ENCODE measurements at regions not wholly inside any gene's neighbourhood (a gene's known extent, or its start where the extent isn't known, plus 50 kb on each side); places are given as distances from the start of the nearest gene placed in this dataset.

DNA sequence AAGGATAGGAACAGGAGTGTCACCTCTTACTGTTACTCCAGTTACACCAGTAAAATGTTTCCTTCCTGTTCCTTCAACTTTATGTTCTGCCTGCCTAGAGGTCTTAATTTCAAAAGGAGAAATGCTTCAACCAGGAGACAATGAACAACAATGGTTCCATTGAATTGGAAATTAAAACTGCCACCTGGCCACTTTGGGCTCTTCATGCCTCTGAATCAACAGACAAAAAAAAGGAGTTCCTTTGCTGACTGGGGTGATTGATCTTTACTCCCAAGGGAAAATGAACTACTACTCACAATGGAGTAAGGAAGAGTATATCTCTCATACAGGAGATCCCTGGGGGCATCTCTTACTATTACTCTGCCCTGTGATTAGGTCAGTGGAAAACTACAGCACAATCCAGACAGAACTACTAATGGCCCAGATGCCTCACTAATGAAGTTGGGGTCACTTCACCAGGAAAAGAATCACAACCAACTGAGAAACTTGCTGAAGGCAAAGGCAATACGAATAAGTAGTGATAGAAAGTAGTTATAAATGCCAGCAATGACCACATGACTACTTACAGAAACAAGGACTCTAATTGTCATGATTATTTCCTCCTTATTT lies 76.6 kb upstream of the PRDX6 start:
- DNase-seq (ENCODE audit: low spot score) = no peak

DNA sequence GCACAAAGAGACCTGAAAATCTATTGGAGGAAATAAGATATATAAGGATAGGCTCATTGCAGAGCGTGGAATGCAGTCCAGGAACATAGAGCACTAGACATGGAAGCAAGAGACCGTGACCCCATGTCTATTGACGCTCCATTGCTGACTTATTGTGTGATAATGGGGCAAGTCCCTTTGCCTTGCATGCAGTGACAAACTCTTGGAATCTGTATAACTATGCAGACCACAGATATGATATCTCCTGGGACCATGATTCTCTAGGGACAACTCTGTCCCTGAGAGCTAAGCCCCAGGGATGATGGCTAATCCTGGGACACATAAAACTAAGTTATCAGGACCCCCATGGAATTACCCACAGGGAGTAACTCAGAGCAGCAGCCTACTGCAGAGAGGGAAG lies 73.1 kb upstream of the PRDX6 start:
- no peak for DNase-seq (ENCODE audit: low spot score)

DNA sequence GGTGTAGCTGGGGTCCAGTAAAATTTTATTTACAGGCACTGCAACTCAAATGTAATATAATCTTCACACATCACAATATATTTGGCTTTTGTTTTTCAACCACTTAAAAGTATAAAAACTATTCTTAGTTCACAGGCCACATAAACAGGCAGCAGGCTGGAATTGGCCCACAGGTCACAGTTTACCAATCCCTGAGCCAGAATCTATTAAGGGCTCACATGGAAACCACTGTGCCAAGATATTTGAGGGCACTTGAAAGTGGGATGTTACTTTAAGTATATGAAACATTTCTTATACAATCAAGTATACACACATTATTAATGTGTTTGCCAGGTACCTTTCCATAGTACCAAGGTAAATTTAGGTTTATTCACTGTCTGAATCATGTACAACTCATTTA lies 71.9 kb upstream of the PRDX6 start:
- DNase-seq (ENCODE audit: low spot score) = no peak

DNA sequence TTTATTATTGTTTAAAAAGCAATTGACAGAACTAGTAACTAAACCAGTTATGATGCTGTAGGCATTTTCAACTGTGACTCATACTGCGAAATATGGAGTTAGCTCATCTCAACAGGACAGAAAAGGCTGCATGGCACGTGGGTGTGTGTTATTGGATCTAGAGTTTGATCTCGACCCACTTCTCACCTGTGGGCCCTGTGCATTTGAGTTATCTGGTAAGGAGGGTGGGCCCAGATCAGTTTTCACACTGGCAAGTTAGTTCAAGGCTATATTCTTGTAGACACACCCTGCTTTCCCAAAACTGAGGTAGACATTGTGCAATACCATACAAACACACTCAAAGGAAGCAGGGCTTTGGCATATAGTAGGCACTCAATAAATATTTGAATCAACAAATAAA lies 71.3 kb upstream of the PRDX6 start:
- DNase-seq (ENCODE audit: low spot score) = no peak

DNA sequence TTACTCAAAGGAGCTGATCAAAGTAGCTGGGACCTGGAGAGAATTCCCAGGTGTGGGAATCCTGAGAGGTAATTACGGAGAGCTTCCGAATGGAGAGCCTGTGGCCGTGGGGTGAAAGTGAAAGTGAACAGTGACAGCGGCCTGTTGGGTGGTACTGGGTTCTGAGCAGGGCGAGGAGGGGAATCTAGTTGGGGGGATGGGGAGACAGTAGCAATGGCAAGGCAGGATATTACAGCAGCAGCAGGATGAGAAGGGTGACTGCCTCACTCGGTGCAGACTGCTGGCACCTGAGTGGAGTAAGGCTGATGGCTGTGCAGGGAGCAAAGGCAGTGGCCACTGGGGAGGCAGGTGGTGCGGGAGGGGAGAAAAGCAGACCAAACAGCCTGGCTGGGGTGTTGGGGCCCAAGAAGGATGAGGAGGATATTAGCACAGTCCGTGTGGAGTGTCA lies 70.3 kb upstream of the PRDX6 start:
- DNase-seq (ENCODE audit: low spot score) = no peak

DNA sequence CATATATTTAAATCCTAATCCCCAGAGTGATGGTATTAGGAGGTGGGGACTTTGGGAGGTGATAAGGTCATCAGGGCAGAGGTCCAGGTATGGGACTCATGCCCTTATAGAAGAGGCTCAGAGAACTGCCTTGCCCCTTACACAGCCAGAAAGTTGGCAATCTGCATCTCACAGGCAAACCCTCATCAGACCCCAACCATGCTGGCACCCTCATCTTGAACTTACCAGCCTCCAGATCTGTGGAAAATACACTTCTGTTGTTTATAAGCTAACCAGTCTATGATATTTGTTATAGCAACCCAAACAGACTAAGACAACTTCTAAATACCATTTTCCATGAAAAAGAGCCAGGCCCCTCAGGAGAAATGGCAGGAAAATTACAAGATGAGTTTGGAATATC lies 69.3 kb upstream of the PRDX6 start:
- DNase-seq (ENCODE audit: low spot score) = no peak

DNA sequence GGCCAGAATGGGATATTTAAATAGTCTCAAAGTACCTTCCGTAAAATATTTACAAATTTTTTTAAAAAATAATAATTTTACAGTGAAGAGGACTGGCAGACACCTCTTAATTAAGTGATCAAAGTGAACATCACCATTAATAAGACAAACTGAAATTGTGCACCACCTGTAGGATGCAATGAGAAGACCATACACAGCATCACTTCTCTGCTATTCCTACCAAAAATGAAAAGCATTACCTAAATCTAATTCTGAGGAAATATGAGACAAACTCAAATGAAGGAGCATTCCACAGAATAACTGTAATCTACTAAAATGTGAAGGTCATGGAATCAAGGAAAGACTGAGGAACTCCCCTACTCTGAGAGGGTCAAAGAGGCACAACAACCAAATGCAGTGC lies 68.2 kb upstream of the PRDX6 start:
- no peak for DNase-seq (ENCODE audit: low spot score)

DNA sequence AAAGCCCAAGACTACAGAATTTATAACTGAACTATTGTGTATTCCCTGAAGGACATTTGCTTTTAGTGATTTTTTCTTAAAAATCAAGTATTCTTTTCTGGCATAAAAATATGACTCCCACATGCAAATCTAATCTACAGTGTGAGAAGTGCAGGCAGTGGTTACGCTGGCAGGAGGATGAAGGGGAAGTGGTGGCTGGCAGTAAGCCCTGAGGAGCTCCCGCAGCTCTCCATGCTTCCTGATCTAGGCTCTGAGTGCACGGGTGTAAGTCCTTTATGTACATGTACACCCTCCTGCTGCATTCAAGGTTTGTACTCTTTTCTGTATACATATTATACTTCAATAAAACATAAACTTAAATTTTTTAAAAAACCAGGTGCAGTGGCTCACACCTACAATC lies 67.5 kb upstream of the PRDX6 start:
- peak; percentile 15 for DNase-seq (ENCODE audit: low spot score)

DNA sequence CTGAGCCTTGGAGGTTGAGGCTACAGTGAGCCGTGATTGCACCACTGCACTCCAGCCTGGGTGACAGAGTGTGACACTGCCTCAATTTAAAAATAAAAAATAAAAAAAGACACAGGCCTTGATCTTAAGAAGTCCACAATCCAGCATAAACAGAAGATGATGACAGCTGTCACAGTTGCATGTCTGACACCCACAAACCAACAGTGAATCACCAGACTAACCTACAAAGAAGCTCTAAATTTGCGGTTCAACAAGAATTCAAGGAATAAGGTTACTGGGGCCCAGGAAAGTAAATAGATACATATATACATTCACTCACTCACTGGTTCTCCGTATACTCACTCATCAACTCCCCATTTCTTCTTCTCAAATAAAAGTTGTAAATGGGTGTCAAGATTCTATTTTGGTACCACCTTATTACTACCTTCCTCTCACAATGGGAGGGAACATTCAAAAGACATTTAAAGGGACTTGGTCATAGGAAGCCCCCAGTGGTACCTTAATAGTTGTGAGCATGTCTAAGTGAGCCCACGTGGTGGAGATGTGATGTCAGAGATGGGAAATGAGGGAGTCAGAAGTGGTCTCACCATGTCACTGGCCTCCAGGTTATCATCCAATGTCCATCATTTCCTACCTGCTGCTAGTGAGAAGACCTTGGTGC lies 66.9 kb upstream of the PRDX6 start:
- peak; percentile 65 for DNase-seq (ENCODE audit: low spot score)

DNA sequence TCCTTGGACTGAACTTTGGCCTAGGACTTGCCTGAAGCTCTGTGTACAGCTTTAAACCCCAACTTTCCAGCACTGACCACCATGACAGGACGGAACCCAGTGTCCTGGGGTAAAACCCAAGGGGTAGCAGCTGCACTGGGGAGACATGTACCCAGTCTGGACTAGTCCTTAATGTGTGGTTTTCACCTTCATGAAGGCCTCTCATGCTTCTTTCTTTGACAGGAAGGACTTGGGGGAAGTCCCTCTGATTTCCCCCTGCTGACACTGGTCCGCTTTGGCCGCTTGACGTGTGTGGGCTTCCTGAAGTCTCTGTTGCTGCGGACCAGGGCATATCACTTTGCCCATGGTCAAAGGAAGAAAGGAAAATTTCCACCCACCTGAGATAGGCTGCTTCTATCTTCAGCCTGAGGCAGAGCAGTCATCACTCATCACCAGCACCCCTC lies 66.3 kb upstream of the PRDX6 start:
- DNase-seq (ENCODE audit: low spot score) = no peak

DNA sequence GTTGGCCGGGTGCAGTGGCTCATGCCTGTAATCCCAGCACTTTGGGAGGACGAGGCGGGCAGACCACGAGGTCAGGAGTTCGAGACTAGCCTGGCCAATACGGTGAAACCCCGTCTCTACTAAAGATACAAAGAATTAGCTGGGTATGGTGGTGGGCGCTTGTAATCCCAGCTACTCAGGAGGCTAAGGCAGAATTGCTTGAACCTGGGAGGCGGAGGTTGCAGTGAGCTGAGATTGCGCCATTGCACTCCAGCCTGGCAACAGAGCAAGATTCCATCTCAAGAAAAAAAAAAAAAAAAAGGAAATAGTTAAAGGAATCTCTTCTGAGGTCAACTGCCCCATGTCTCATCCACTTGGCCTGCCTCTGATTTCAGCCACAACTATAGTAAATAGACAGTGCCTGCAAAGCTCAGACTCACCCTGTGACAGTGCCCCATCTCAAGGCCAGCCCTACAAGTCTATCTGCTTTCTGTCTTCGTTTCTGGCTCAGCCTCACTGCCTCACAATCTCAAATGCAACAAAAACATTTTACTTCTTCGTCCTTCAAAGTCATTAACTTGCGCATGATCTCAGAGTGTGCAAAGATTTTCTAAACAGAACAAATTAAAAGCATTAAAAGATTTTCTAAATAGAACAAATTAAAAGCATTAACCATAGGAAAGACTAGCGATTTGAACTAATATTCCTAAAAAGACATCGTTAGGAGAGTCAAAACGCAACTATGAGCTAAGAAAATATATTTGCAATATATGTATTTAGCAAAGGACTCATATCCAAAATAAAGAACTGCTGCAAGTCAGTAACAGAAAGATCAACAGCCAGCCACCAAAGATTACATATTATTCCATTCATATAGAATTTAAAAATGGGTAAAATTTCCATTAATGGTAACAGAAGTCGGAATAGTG lies 65.0 kb upstream of the PRDX6 start:
- no peak for DNase-seq (ENCODE audit: low spot score)

DNA sequence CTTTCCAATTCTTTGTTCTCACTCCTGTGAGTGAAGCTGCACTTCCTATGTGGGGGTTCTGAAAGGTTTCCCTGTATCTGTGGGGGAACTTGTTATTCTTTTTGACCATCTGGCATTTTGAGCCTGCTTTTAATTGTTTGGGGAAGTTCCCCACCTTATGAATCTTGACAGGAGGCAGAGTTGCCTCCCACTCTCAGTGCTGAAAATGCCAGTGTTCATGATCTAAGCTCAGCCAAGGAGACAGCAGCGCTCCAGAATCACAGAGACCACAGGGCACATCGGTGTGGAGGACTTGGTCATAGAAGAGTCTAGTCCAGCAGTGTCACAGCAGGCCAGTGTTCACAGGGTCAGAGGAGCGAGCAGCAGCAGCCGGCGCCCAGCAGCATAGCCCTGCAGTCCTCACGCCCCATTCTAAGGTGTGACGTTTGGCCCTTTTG lies 63.8 kb upstream of the PRDX6 start:
- no peak for DNase-seq (ENCODE audit: low spot score)

DNA sequence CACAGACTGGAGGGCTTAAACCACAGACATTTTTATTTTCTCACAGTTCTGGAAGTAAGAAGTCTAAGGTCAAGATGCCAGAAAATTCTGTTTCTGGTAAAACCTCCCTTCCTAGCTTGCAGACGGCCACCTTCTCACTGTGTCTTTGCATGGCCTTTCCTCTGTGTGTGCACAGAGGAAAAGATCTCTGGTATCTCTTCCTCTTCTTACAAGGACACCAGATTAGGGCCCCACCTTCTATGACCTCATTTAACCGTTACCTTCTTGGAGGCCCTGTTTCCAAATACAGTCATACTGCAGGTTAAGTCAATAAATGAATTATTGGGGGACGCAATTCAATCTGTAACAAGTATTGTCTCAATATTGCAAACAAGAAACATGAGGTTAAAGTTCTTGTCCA lies 63.0 kb upstream of the PRDX6 start:
- no peak for DNase-seq (ENCODE audit: low spot score)

DNA sequence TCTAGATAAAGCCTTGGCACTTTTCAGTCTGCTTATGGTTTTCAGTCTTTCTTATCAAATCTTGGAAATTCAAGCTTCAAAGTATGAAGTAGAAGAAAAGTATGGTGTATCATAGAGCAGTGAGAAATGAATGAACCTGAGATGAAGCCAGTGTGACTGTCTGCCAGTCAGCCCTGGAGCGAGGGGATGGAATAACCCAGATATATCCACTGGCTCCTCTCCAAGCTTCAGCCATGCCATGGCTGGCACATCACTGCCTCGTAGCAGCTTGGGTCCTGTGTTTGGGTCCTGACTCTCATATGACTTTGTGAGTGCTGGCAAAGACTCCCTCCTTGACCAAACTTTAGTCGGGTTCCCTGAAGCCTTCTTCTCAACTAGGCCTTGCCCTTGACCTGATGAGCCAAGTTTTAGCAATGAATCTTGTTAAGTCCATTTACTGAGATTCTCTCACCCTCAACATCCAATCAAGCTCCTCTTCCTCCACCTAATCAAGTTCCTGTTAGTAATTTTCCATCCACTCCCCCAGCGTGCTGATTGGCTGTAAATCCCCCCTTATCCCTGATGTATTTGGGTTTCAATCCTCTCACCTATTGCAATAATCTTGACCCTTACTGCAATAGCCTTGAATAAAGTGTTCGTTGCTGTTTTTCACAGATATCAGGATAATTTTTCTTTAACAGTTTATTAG lies 62.5 kb upstream of the PRDX6 start:
- DNase-seq (ENCODE audit: low spot score) = no peak

DNA sequence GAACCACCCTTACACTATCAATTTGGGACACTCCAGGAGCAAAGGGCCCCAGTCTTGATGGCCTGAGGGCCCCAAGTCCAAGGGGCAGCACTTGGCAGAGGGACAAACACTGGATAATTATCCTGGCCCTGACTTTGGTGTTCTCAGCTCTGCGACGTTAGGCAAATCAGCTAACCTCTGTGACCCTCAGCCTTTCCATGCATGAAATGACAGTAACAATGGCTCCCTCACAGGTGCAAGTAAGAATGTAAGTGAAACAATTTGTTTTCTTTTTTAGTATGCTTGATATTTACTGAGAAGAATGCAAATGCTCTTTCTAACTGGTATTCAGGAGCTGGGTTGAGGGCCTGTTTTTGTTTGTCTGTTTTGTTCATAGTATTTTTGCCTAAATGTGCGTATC lies 61.6 kb upstream of the PRDX6 start:
- no peak for DNase-seq (ENCODE audit: low spot score)

DNA sequence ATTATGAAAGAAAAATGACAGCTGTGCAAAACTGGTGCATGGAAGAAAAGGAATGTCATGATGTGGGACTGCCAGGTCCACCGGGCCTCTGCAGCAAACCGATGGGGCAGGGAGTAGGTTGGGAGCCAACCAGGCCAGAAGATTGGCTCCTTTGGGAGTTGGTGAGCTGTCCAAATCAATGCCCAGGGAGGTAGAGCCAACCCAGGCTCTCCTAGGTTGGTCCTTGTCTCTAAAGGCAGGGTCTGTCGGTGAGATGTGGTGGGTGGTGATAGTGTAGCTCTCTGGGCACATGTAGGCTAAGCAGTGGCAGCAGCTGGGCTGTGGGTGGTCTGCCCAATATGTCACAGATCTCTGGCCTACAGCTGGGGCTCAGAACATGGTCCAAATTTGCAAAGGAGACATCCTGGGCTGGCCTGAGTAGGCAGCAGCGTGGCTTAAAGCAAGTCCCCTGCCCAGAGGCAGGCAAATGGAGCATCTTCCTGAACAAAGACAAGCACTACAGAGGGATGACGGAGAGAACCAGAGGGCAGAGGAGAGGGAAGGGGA lies 61.2 kb upstream of the PRDX6 start:
- no peak for DNase-seq (ENCODE audit: low spot score)

DNA sequence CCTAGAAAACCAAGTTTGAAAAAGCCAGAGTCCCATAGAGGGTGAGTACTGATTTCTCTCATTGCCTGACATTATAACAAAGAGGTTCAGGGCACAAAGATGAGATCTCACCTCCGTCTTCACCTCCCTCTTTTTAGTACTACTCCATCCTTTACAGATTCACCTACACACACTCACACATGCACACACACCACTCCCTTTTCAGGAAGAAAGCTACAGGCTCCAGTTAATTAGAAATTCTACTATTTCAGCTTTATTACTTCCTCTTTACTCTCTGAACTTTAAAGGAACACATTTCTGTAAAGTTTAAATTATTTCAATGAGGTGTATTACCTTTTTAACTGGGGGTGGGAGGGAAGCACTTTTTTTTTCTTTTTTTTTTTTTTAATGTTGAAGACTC lies 59.6 kb upstream of the PRDX6 start:
- no peak for DNase-seq (ENCODE audit: low spot score)

DNA sequence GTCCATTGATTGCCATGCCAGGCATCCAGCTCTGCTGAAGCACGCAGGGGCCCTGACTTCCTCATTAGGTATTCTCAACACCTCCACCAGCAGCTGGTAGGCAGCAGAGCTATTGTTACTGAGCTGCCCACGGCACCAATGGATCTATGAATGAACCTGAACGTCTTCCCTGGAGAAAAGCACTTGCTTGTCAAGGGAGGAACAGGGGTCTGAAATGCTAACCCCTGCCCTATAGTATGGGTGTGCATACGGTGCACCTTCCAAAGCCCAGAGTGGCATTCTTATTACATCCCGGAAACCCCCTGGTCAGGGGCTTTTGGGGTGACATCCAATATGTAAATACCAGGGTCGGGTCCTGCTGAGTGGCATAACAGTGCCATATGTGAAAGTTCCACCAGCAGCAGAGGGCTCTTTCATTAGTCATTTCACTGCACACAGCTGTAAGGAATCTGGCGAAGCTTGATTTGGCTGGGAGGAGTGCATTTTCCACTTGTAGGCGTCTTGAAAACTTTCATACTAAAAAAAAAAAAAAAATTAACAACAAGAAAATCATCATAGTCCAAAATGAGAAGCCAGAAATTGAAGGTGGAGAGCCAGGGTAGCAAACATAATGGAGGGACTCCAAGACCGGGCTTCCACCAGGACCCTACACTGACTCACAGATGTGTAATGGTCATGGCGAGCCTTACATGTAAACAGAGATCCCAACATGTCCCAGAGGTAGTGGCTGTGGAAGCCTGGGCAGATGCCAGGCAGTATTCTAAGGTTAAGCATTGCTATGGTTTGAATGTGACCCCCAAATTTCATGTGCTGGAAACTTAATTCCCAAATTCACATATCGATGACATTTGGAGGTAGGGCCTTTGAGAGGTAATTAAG lies 58.8 kb upstream of the PRDX6 start:
- DNase-seq (ENCODE audit: low spot score) = no peak

DNA sequence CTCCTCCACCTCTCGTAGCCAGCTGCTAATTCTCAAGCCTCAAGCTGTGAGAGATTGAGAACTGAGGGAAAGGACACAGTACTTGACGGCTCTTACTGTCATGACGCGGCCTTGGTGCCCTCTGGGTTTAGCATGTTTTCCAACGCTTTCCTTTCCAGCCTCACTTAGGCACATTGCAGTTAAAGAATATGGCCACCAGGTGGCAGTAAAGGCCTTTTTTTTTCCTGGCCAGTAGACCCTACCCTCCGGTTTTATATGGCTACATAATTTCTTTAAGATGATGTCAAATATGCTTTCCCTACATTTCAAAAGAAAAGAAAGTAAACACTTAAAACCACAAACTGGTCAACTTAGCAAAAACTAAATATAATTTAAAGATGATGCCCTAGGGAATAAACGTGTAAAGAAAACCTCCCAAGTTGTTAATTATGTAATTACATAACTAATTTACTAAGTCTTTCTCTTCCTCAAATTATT lies 56.8 kb upstream of the PRDX6 start:
- peak; percentile 72 for DNase-seq (ENCODE audit: low spot score)

DNA sequence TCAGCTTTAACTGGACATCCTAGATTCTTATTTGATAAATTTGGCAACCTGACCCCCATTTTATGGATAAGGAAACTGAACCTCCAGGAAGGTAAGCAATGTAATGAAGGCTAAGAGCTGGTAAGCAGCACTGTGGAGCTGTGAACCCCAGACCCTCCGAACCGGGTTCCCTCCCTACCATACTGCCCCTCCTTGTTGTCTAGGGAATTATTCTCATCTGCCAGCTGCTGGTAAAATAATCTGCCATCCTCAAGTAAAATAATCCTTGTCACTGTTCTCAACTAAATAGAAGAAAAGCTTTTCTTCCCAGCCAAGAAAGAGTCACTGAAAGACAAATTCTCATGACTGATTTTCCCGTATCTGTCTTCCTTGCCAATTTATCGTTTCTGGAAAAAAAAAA lies 55.8 kb upstream of the PRDX6 start:
- no peak for DNase-seq (ENCODE audit: low spot score)

DNA sequence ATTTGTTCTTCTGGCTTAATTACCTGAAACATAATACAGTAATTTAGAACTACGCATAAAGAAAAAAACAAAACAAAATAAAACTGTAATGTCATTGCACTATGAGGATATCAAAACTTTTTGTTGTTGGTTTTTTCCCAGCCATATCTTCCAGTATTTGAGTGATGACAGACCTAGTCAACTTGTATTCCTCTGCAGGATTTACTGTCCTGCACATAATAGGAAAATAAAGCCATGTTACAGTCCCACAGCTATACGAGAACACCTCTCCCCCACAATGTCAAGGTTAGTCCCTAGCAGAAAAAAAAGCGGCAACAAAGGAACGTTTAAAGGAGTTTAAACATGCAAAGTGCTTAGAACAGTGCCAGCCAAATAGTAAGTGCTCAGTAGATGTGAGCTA lies 55.3 kb upstream of the PRDX6 start:
- DNase-seq (ENCODE audit: low spot score) = no peak

Data from CD4-positive, alpha-beta T cell treated with Interleukin-15 for 4 hours (primary cell).